ENCODE measurements at regions not wholly inside any gene's neighbourhood (a gene's known extent, or its start where the extent isn't known, plus 50 kb on each side); places are given as distances from the start of the nearest gene placed in this dataset.

GRCh38 chr13:21929400-21929799 lies 258.5 kb downstream of the FGF9 start:
- no peak overlapping the region for H3K9ac ChIP-seq (ENCODE audit: low read length)
- H3K36me3 ChIP-seq (ENCODE audit: control insufficient read depth in 1 of 2, insufficient read depth in 2 of 2, low read length in 2 of 2) = no peaks in the 10 kb centered on the region
- H3K27me3 ChIP-seq (ENCODE audit: insufficient read depth, low read length) = no peaks in the 10 kb centered on the region
- TF ChIP-seq CEBPB (IDR thresholded peaks at IDR 0.05; ENCODE audit: low read depth) (no peak), POLR2AphosphoS5 (IDR thresholded peaks at IDR 0.05; ENCODE audit: low read depth, low read length) (no peak), EGR1 (IDR thresholded peaks at IDR 0.05; ENCODE audit: low read depth) (no peak), ATF3 (IDR thresholded peaks at IDR 0.05) (no peak), TCF7L2 (IDR thresholded peaks at IDR 0.05; ENCODE audit: borderline replicate concordance, extremely low read depth, insufficient read depth, insufficient read length) (no peak)
- H3K4me1 ChIP-seq (ENCODE audit: control insufficient read depth in 1 of 2, insufficient read depth in 2 of 2, low read length in 2 of 2) = no peaks in the 10 kb centered on the region
- no peaks in the 10 kb centered on the region for H3K79me2 ChIP-seq (ENCODE audit: insufficient read depth, low read length)
- RAD21 ChIA-PET (ENCODE audit: low non-redundant PET in 1 of 2, low total read pairs in 2 of 2, uncharacterized antibody in 2 of 2, unreplicated experiment in 2 of 2) = no interaction called here
- ATAC-seq (no peak), DNase-seq (ENCODE audit: low read depth, low spot score) (no peak)
- CTCF ChIA-PET = interaction anchor here (1.1 kb wide), 1 partner anchor 16 kb away, joined by 3 read pairs; no protein-coding TSS in a partner anchor
- H3K4me3 ChIP-seq (replicated peaks in 1 of 2; ENCODE audit: low read depth in 1 of 2, low read length in 2 of 2) = no peak overlapping the region
- no peaks in the 10 kb centered on the region for H4K20me1 ChIP-seq (ENCODE audit: insufficient read depth)
- BruUV-seq (replicated peaks) = no TSS peak
- H3K27ac ChIP-seq (ENCODE audit: low read depth, low read length) = no peak overlapping the region
- POLR2A ChIA-PET = no interaction called here
- H3K9me2 ChIP-seq (ENCODE audit: insufficient read depth) = no peaks in the 10 kb centered on the region
- intact Hi-C loops (cut with micrococcal nuclease) = no loop called here
- no peaks in the 10 kb centered on the region for H3K9me3 ChIP-seq (ENCODE audit: control insufficient read depth in 1 of 2, insufficient read depth in 1 of 2, low read depth in 1 of 2, low read length in 2 of 2)
- H2AFZ ChIP-seq (ENCODE audit: low read depth, low read length, poor library complexity, severe bottlenecking) = no peak overlapping the region
- no peak overlapping the region for H3K4me2 ChIP-seq (ENCODE audit: low read length)

- H3K9me2 ChIP-seq (ENCODE audit: insufficient read depth) = no peaks in the 10 kb centered on the region
- no peaks in the 10 kb centered on the region for H4K20me1 ChIP-seq (ENCODE audit: insufficient read depth)
- H3K9me3 ChIP-seq (ENCODE audit: control insufficient read depth in 1 of 2, insufficient read depth in 1 of 2, low read depth in 1 of 2, low read length in 2 of 2) = no peaks in the 10 kb centered on the region
- no peaks in the 10 kb centered on the region for H3K36me3 ChIP-seq (ENCODE audit: control insufficient read depth in 1 of 2, insufficient read depth in 2 of 2, low read length in 2 of 2)
- ChIA-PET RAD21 (ENCODE audit: low non-redundant PET in 1 of 2, low total read pairs in 2 of 2, uncharacterized antibody in 2 of 2, unreplicated experiment in 2 of 2) (no interaction called here), POLR2A (no interaction called here), CTCF (no interaction called here)
- no peaks in the 10 kb centered on the region for H3K79me2 ChIP-seq (ENCODE audit: insufficient read depth, low read length)
- no peak overlapping the region for H3K4me2 ChIP-seq (ENCODE audit: low read length)
- H3K4me3 ChIP-seq (replicated peaks in 1 of 2; ENCODE audit: low read depth in 1 of 2, low read length in 2 of 2) = no peak overlapping the region
- H3K4me1 ChIP-seq (ENCODE audit: control insufficient read depth in 1 of 2, insufficient read depth in 2 of 2, low read length in 2 of 2) = no peaks in the 10 kb centered on the region
- no peak for DNase-seq (ENCODE audit: low read depth, low spot score)
- no peak overlapping the region for H2AFZ ChIP-seq (ENCODE audit: low read depth, low read length, poor library complexity, severe bottlenecking)
- no peak overlapping the region for H3K27ac ChIP-seq (ENCODE audit: low read depth, low read length)
- H3K27me3 ChIP-seq (ENCODE audit: insufficient read depth, low read length) = no peaks in the 10 kb centered on the region
- H3K9ac ChIP-seq (ENCODE audit: low read length) = no peak overlapping the region
- intact Hi-C loops (cut with micrococcal nuclease) = no loop called here
- no peak for ATAC-seq
- no TSS peak for BruUV-seq (replicated peaks)
- no peak for TF ChIP-seq ATF3 (IDR thresholded peaks at IDR 0.05)
- no peak for TF ChIP-seq EZH2phosphoT487 (IDR thresholded peaks at IDR 0.05; ENCODE audit: borderline replicate concordance)
- TF ChIP-seq EZH2 (IDR thresholded peaks at IDR 0.05) = no peak
- no peak for TF ChIP-seq ZNF274 (IDR thresholded peaks at IDR 0.05; ENCODE audit: low read depth, low read length)
- TF ChIP-seq CBX3 (IDR thresholded peaks at IDR 0.05; ENCODE audit: low read depth) = no peak
- TF ChIP-seq SRF (IDR thresholded peaks at IDR 0.05; ENCODE audit: low read depth) = no peak
- TF ChIP-seq TCF7L2 (IDR thresholded peaks at IDR 0.05; ENCODE audit: borderline replicate concordance, extremely low read depth, insufficient read depth, insufficient read length) = no peak
- no peak for TF ChIP-seq CEBPB (IDR thresholded peaks at IDR 0.05; ENCODE audit: low read depth)
- no peak for TF ChIP-seq POLR2A (IDR thresholded peaks at IDR 0.05; ENCODE audit: borderline replicate concordance, extremely low read depth, insufficient read depth, insufficient read length)
- TF ChIP-seq FOSL1 (IDR thresholded peaks at IDR 0.05; ENCODE audit: low read depth) = no peak
- TF ChIP-seq JUND (IDR thresholded peaks at IDR 0.05) = no peak
- TF ChIP-seq REST (IDR thresholded peaks at IDR 0.05; ENCODE audit: low read depth) = no peak
- no peak for TF ChIP-seq ELF1 (IDR thresholded peaks at IDR 0.05; ENCODE audit: borderline replicate concordance, low read depth)
- no peak for TF ChIP-seq CTCF (IDR thresholded peaks at IDR 0.05 in 2 of 3, conservative IDR thresholded peaks at IDR 0.05 in 1 of 3; ENCODE audit: borderline replicate concordance in 1 of 3, insufficient read depth in 1 of 3, low read depth in 2 of 3, low read length in 2 of 3)
- no peak for TF ChIP-seq POLR2AphosphoS5 (IDR thresholded peaks at IDR 0.05; ENCODE audit: low read depth, low read length)
Measured at GRCh38 chr13:21930536-21930935, 259.7 kb downstream of the FGF9 start.

All from HCT116 (cell line).